Gastroesophageal sphincter (tissue), 4 donors: ENCODE measurements at regions not wholly inside any gene's neighbourhood (a gene's known extent, or its start where the extent isn't known, plus 50 kb on each side); places are given as distances from the start of the nearest gene placed in this dataset.

Experiments
- ATAC-seq: fragments of 150-250 bp; one replicate; pipeline ENCODE4 v1.9.1; 2016; ENCODE audit warnings: mild to moderate bottlenecking, moderate library complexity
- H3K27ac ChIP-seq, 4 donors: fragments of 200-600 bp; sonication (generic) in 3 of 4; 1 replicate in 3 of 4; 2 replicates in 1 of 4; pipeline ENCODE4 v1.5.1; 2016 to 2019
- H3K27me3 ChIP-seq: fragments of 200-600 bp; sonication (generic); one replicate; pipeline ENCODE4 v1.5.1; 2019
- H3K36me3 ChIP-seq, 2 donors: fragments of 200-600 bp; sonication (generic); one replicate each; pipeline ENCODE4 v1.5.1; 2019; ENCODE audit warnings: control low read depth in 1 of 2
- H3K4me1 ChIP-seq, 3 donors: fragments of 200-600 bp; sonication (generic); 1 replicate in 2 of 3; 2 replicates in 1 of 3; pipeline ENCODE4 v1.5.1; 2016 to 2019; ENCODE audit warnings: control low read depth in 2 of 3
- H3K4me3 ChIP-seq, 2 donors: fragments of 200-600 bp; sonication (generic); one replicate each; pipeline ENCODE4 v1.5.1; 2019; ENCODE audit warnings: mild to moderate bottlenecking in 1 of 2, moderate library complexity in 1 of 2
- H3K9me3 ChIP-seq, 3 donors: fragments of 200-600 bp; sonication (generic); one replicate each; pipeline ENCODE4 v1.5.1; 2017 to 2019; ENCODE audit warnings: control low read depth in 2 of 3
- CTCF ChIP-seq, 4 experiments: fragments of 200-600 bp in 2 of 4; fragments of 450-650 bp in 2 of 4; sonication (generic) in 1 of 4; IDR thresholded peaks; one replicate each; pipeline ENCODE4 v1.5.1; 2017 to 2019; ENCODE audit warnings: antibody characterized with exemption in 4 of 4, mild to moderate bottlenecking in 2 of 4, moderate library complexity in 2 of 4
- EP300 ChIP-seq: sonication (generic); formaldehyde crosslinking; IDR thresholded peaks from one replicate; pipeline ENCODE4 v1.6.1; 2017; ENCODE audit warnings: antibody characterized with exemption, mild to moderate bottlenecking
- POLR2A ChIP-seq, 2 donors: fragments of 450-650 bp; IDR thresholded peaks; one replicate each; pipeline ENCODE4 v1.6.1; 2017; ENCODE audit warnings: antibody characterized with exemption in 2 of 2, mild to moderate bottlenecking in 2 of 2, moderate library complexity in 1 of 2
- POLR2AphosphoS5 ChIP-seq: sonication (generic); formaldehyde crosslinking; IDR thresholded peaks from one replicate; pipeline ENCODE4 v1.6.1; 2017; ENCODE audit warnings: antibody characterized with exemption
- WGBS, 2 donors: methylation state at CpG; one replicate each; pipeline ENCODE4 v1.1.5; 2018; ENCODE audit warnings: low coverage in 1 of 2; 5-methylcytosine and 5-hydroxymethylcytosine counted together

DNA sequence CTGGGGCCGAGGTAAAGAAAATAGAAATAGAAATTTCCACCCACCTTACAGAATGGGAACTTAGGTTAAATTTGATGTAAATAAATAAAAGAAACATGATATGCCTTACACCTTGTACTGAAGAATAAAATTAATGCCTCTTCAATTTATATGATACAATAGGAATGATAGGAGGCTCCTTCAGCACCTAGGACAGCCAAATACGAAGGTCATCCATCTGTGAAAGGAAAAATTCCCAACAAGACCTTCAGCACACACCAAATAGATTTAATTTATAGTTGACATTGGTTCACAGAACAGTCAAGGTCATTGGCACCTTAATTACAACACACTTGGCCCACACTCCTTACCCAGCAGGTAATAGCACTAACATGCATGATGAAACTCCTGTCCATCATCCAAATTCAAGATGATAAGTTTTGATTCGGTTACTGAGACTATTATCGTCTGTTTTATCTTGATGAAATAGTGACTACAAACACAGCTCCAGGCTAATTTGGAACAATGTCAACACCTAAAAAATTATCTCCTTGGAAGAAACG is 250.9 kb downstream of the SNX13 start:
- TF ChIP-seq POLR2A (IDR thresholded peaks at IDR 0.05) = no peak
- TF ChIP-seq CTCF (IDR thresholded peaks at IDR 0.05) = no peak
- TF ChIP-seq EP300 = no peak
- TF ChIP-seq POLR2AphosphoS5 = no peak
- ATAC-seq = no peak
- peaks cover 0 to 10% (median 0%) of the 10 kb centered on the region in 3 donors for H3K9me3 ChIP-seq
- 68 to 84% methylated on average over 5 of the region's 5 CpGs for WGBS, 2 donors
- no peak overlapping the region for H3K4me3 ChIP-seq
- no peaks in the 10 kb centered on the region for H3K27me3 ChIP-seq
- H3K36me3 ChIP-seq = no peaks in the 10 kb centered on the region
- H3K27ac ChIP-seq = no peak overlapping the region
- H3K4me1 ChIP-seq = no peaks in the 10 kb centered on the region

DNA sequence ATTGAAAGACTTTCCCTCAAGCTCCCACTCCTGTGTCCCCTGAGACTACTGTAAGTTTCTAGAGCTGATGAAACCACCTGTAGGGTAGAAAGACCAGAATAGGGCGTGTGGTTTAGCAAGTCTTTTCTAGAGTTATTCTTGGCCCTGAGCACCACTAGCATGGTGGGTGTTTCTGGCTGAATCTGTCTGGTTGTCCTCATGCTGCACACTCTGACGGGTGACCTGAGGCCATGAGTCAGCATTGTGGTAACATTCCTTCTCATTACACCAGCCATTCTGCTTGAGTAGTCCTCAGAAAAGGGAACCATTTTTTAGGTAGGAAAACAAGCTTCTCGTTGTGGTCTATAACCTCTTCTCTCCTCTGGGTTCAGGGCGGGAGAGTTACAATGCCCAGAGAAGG is 250.3 kb downstream of the SNX13 start:
- WGBS, 2 donors = 81 to 83% methylated on average over 1 to 3 of the region's 4 CpGs
- ATAC-seq = no peak
- no peaks in the 10 kb centered on the region for H3K36me3 ChIP-seq
- H3K4me1 ChIP-seq = no peaks in the 10 kb centered on the region
- H3K4me3 ChIP-seq = no peak overlapping the region
- H3K27me3 ChIP-seq = no peaks in the 10 kb centered on the region
- H3K9me3 ChIP-seq = peaks cover 0 to 10% (median 0%) of the 10 kb centered on the region in 3 donors
- H3K27ac ChIP-seq = no peak overlapping the region
- TF ChIP-seq POLR2AphosphoS5 (no peak), EP300 (no peak), POLR2A (IDR thresholded peaks at IDR 0.05) (no peak), CTCF (IDR thresholded peaks at IDR 0.05) (no peak)

GRCh38 chr7:17696422-17696821 is 243.9 kb downstream of the SNX13 start:
- Histone ChIP-seq H3K27me3 (no peaks in the 10 kb centered on the region), H3K27ac (peak overlapping the region in 3 of 4 donors; percentile 14 to 50 (median 22)), H3K4me1 (peaks cover 0 to 6% (median 0%) of the 10 kb centered on the region in 3 donors), H3K4me3 (no peak overlapping the region), H3K36me3 (no peaks in the 10 kb centered on the region), H3K9me3 (peaks cover 0 to 32% (median 0%) of the 10 kb centered on the region in 3 donors)
- TF ChIP-seq POLR2AphosphoS5 (peak; percentile 72), EP300 (no peak)
- ATAC-seq = peak; percentile 96
- WGBS, 2 donors = 8 to 53% methylated on average over 4 to 5 of the region's 6 CpGs

GRCh38 chr7:17697128-17697881 is 243.0 kb downstream of the SNX13 start:
- Histone ChIP-seq H3K4me3 (no peak overlapping the region), H3K36me3 (no peaks in the 10 kb centered on the region), H3K9me3 (peaks cover 0 to 33% (median 0%) of the 10 kb centered on the region in 3 donors), H3K27ac (peak overlapping the region in 3 of 4 donors; percentile 14 to 50 (median 22)), H3K27me3 (no peaks in the 10 kb centered on the region), H3K4me1 (peaks cover 0 to 6% (median 0%) of the 10 kb centered on the region in 3 donors)
- 83% methylated on average over 1 to 3 of the region's 4 CpGs for WGBS, 2 donors
- ATAC-seq = peak; percentile 32
- TF ChIP-seq EP300 (no peak), POLR2A (IDR thresholded peaks at IDR 0.05) (no peak), CTCF (IDR thresholded peaks at IDR 0.05) (no peak), POLR2AphosphoS5 (no peak)

- Histone ChIP-seq H3K36me3 (no peaks in the 10 kb centered on the region), H3K27ac (no peak overlapping the region), H3K4me1 (peaks cover 0 to 6% (median 0%) of the 10 kb centered on the region in 3 donors), H3K4me3 (no peak overlapping the region), H3K27me3 (no peaks in the 10 kb centered on the region), H3K9me3 (peaks cover 0 to 33% (median 0%) of the 10 kb centered on the region in 3 donors)
- TF ChIP-seq EP300 (no peak), POLR2A (IDR thresholded peaks at IDR 0.05) (no peak), POLR2AphosphoS5 (no peak), CTCF (IDR thresholded peaks at IDR 0.05) (no peak)
- no peak for ATAC-seq
Measured at GRCh38 chr7:17699696-17700095, 240.6 kb downstream of the SNX13 start.
